Urothelium cell line (cell line): ENCODE measurements at regions not wholly inside any gene's neighbourhood (a gene's known extent, or its start where the extent isn't known, plus 50 kb on each side); places are given as distances from the start of the nearest gene placed in this dataset.
"Not testable (repeated sequence)": the region's sequence is repeated elsewhere in the genome, so short reads cannot be mapped to it uniquely, and the experiment has no call there.

Experiments used
- DNase-seq: peaks from one replicate; pipeline ENCODE4 v3.0.0; 2011; ENCODE audit warnings: low spot score, mixed read lengths
- FAIRE-seq: peaks from 2 replicates; lab custom pipeline; 2011; peaks lifted over from hg19 to GRCh38; lab: Jason Lieb, UNC

- not testable (repeated sequence) for FAIRE-seq, DNase-seq
Observed at GRCh38 chr19:23536341-23536740, 141.1 kb upstream of the ZNF91 start.

DNA sequence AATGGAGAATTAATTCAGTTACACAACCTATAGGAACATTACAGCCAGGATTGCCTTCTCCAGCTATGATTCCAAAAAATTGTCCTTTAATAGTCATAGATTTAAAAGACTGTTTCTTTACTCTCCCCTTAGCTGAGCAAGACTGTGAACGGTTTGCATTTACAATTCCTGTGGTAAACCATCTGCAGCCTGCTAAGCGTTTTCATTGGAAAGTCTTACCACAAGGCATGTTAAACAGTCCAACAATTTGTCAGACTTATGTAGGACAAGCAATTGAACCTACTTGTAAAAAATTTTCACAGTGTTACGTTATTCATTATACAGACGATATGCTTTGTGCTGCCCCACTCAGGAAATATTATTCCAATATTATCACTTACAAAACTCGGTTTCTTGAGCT is 140.6 kb upstream of the ZNF91 start:
- FAIRE-seq, DNase-seq: not testable (repeated sequence)

GRCh38 chr19:23533441-23533840 is 138.2 kb upstream of the ZNF91 start:
- not testable (repeated sequence) for DNase-seq, FAIRE-seq

- no peak for FAIRE-seq
- DNase-seq: no peak
Observed at GRCh38 chr19:23531976-23532375, 136.7 kb upstream of the ZNF91 start.

DNA sequence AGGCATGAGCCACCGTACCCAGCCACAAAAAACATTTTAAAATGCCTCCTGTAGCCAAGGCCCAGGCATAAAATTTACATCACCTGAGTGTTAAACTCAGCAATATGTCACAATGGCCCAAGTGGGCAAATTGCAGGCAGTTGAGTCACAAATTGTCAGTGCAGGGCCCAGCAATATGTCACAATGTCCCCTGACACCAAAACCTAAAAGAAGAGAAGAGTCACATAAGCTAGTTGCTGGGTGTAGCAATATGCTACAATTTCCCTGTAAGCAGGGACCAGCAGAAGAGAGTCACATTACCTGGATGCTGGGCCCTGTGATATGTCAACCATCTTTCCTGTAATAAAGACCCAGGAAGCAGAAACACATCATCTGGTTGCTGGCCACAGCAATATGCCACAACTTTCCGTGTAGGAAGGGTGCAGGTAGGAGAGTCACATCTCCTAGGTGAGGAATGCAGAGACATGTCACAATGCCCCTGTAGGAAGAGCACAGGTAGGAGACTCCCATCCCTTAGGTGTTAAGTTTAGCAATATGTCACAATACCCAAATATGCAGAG is 136.0 kb upstream of the ZNF91 start:
- FAIRE-seq: no peak
- DNase-seq: no peak

- FAIRE-seq (no peak), DNase-seq (peak; percentile 2)
Observed at GRCh38 chr19:23528376-23528775, 133.1 kb upstream of the ZNF91 start.

- no peak for FAIRE-seq
Observed at GRCh38 chr19:23527797-23528196, 132.5 kb upstream of the ZNF91 start.

GRCh38 chr19:23526302-23526701 is 131.0 kb upstream of the ZNF91 start:
- FAIRE-seq (no peak), DNase-seq (no peak)

More at GRCh38 chr19:23527797-23528196, 132.5 kb upstream of the ZNF91 start:
- no peak for DNase-seq

DNA sequence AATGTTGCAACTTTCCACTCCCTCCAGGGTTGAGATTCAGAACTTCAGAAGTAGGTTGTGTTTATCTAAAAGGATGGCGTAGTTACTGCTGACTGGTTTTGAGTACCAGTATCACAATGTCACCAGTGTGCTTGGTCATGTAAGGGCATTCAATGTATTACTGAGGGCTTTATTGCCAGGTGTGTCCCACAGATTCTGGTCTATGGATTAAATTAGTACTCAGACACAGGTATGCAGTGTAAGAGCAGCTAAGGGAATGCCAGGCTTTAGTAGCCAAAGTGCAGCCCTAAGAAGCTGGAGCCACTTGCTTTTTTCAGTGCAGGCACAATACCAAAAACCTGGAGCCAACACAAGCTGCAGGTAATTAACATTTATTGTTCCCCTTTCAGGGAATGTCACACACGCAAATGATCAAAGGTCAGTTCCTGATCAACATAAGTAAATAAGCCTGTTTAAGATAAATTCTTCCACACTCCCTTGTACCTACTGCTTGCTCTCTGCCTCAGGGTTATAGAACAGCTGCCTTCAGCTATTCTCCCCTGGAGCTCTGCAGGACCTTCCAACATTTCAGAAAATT is 130.1 kb upstream of the ZNF91 start:
- no peak for FAIRE-seq
- no peak for DNase-seq

DNA sequence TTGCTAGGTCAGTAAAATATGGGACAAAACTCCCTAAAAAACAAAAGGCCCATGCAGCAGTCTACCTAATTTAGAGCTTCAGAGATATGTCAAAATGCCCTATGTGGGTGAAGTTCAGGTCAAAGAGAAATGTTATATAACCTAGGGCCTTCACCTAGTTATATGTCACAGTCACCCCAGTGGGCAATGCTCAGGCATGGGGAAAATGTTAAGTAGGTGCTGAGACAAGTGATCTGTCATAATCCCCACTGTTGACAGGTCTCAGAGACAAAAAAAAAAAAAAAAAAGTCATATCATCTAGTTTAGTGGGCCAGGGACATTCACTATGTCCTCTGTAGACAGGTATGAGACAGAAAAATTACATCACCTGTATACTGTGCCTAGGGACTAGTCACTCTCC is 128.6 kb upstream of the ZNF91 start:
- FAIRE-seq (no peak), DNase-seq (no peak)

DNA sequence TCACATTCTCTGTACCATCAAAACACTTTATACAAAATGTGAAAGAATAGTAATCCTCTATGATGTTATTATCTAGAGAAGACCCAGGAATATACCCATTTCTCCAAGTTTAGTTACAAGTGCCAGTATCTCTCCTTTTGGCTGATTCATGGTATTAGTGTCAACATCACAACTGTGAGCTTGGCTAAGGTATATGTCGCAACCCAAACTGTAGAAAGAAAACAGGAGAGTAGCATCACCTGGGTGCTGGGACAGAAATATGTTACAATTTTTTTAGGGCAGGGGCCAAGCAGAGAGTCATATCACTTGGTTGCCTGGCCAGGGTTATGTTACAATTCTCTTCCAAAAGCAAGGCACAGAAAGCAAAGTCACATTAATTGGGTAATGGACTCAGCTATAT is 127.2 kb upstream of the ZNF91 start:
- DNase-seq: no peak
- FAIRE-seq: no peak

DNA sequence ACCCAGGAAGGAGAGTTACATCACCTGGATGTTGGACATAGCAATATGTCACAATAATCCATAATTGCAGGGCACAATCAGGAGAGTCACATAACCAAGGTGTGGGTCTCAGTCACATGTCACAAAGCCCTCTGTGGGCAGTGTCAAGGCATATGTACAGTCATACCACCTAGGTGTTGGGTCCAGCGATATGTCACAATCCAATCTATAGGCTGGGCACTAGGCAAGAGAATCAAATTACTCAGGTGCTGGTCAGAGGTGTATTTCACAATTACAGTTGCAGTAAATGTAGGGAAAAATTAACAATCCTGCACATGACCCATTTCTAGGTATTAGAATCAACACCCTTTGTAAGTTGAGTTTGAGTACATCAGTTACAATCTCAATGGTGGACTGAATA is 126.2 kb upstream of the ZNF91 start:
- FAIRE-seq (no peak), DNase-seq (no peak)

DNA sequence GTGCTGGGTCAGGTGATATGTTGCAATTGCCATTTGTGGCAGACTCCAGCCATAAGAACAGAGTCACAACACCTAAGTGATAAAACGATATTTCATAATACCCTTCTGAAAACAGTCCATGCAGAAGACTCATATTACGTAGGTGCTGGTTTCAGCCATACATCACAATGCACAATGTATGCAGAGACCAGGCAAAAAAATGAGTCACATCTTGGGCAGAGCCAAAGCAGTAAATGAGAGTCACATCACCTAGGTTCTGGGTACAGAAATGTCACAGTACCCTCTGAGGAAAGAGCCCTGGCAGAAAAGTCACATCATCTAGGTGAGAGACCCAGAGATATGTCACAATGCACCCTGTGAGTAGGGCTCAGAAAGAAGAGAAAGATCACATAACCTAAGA is 125.2 kb upstream of the ZNF91 start:
- DNase-seq (no peak), FAIRE-seq (no peak)

- DNase-seq (no peak), FAIRE-seq (no peak)
Observed at GRCh38 chr19:23519031-23519430, 123.8 kb upstream of the ZNF91 start.

GRCh38 chr19:23516266-23516665 is 121.0 kb upstream of the ZNF91 start:
- DNase-seq (no peak), FAIRE-seq (no peak)

- no peak for DNase-seq
- no peak for FAIRE-seq
Observed at GRCh38 chr19:23515551-23515950, 120.3 kb upstream of the ZNF91 start.

GRCh38 chr19:23512151-23512925 is 117.1 kb upstream of the ZNF91 start:
- no peak for DNase-seq
- no peak for FAIRE-seq

DNA sequence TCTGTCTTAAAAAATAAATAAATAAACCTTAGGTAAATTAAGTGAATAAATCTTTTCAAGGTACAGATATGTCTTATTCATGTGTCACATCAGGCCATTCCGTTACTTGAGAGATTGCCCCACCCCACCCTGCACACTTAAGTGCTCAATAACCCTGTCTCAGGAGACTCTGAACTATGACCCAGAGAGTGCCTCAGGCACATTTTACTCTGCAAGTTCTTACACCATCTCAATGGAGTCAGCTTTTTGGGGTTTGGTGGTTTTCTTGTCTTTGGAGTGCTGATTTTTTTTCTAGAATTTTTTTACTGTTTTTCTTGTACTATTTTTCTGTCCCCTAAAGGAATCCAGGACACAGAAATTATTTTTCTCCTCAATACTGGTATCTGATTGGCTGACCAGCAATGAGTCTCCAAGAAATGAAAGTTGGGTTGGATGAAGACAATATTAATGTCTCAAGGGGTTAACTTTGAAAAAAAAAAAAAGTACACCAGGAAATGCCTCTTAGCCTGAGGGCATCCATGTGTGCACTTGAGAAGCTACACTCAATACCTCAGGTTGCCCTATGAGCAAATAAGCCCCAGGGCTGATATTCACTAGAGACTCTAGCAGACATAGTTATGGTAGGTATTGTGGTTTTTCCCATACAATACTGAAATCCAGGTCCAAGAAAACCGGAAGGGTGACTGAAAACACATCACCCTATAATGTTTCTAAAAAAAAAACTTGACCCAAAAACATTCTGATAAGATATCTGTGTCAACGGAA is 114.6 kb upstream of the ZNF91 start:
- DNase-seq: no peak
- FAIRE-seq: no peak

GRCh38 chr19:23507446-23507845 is 112.2 kb upstream of the ZNF91 start:
- DNase-seq (no peak), FAIRE-seq (no peak)

- no peak for FAIRE-seq
- no peak for DNase-seq
Observed at GRCh38 chr19:23505738-23506137, 110.5 kb upstream of the ZNF91 start.

DNA sequence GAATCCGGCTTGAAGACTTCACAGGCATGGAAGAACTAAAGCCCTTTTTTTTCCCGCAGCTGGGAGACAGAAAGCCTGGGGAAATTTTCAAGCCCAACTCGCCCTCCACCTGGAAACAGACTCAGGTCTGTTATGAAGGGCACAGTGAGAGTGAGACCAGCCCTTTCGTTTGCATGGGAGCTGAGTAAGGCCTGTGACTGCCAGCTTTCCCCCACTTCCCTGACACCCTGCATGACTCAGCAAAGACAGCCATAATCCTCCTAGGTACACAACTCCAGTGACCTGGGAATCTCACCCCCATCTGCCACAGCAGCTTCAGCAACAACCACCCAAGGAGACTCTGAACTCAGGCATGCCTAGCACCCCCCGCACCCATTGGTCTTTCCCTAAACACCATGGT is 87.6 kb upstream of the ZNF91 start:
- DNase-seq (no peak), FAIRE-seq (no peak)

- FAIRE-seq (no peak), DNase-seq (peak; percentile 6)
Observed at GRCh38 chr19:23481043-23481442, 85.8 kb upstream of the ZNF91 start.
